IPS-20b (cell line): ENCODE measurements at regions not wholly inside any gene's neighbourhood (a gene's known extent, or its start where the extent isn't known, plus 50 kb on each side); places are given as distances from the start of the nearest gene placed in this dataset.

Source experiments
- H3K27ac ChIP-seq: one replicate; pipeline ENCODE4 v1.5.1; 2013; ENCODE audit warnings: low read length
- H3K27me3 ChIP-seq: 2 replicates; pipeline ENCODE4 v1.6.1; 2013; ENCODE audit warnings: mild to moderate bottlenecking, low read length, inconsistent platforms; ENCODE audit not compliant: insufficient read depth
- H3K36me3 ChIP-seq: 2 replicates; pipeline ENCODE4 v1.6.1; 2013; ENCODE audit warnings: low read depth, mild to moderate bottlenecking, inconsistent platforms, low read length, moderate library complexity; ENCODE audit not compliant: insufficient read depth
- H3K4me1 ChIP-seq: 2 replicates; pipeline ENCODE4 v1.6.1; 2013; ENCODE audit warnings: mild to moderate bottlenecking, control low read depth, inconsistent platforms, low read length, moderate library complexity; ENCODE audit not compliant: insufficient read depth
- H3K4me3 ChIP-seq: 2 replicates; pipeline ENCODE4 v1.5.1; 2013; ENCODE audit warnings: mild to moderate bottlenecking, low read length, inconsistent platforms
- H3K9ac ChIP-seq: 2 replicates; pipeline ENCODE4 v1.6.1; 2013; ENCODE audit warnings: low read depth, mild to moderate bottlenecking, inconsistent platforms, low read length, moderate library complexity
- H3K9me3 ChIP-seq: 2 replicates; pipeline ENCODE4 v1.6.1; 2013; ENCODE audit warnings: mild to moderate bottlenecking, low read depth, low read length, inconsistent platforms; ENCODE audit not compliant: insufficient read depth

GRCh38 chr5:123808461-123809380 is 296.7 kb downstream of the CSNK1G3 start:
- Histone ChIP-seq H3K27ac (no peak overlapping the region), H3K9ac (no peak overlapping the region), H3K9me3 (no peaks in the 10 kb centered on the region), H3K4me1 (peaks cover 52% of the 10 kb centered on the region), H3K27me3 (no peaks in the 10 kb centered on the region), H3K36me3 (no peaks in the 10 kb centered on the region), H3K4me3 (no peak overlapping the region)

GRCh38 chr5:123807177-123807945 is 295.4 kb downstream of the CSNK1G3 start:
- H3K4me3 ChIP-seq = no peak overlapping the region
- no peak overlapping the region for H3K27ac ChIP-seq
- no peaks in the 10 kb centered on the region for H3K9me3 ChIP-seq
- no peaks in the 10 kb centered on the region for H3K36me3 ChIP-seq
- H3K4me1 ChIP-seq = peaks cover 54% of the 10 kb centered on the region
- H3K27me3 ChIP-seq = no peaks in the 10 kb centered on the region
- H3K9ac ChIP-seq = no peak overlapping the region

- no peaks in the 10 kb centered on the region for H3K27me3 ChIP-seq
- H3K27ac ChIP-seq = no peak overlapping the region
- H3K4me3 ChIP-seq = no peak overlapping the region
- H3K9me3 ChIP-seq = no peaks in the 10 kb centered on the region
- H3K9ac ChIP-seq = no peak overlapping the region
- H3K4me1 ChIP-seq = peaks cover 52% of the 10 kb centered on the region
- no peaks in the 10 kb centered on the region for H3K36me3 ChIP-seq
Measured at GRCh38 chr5:123806644-123807043, 294.7 kb downstream of the CSNK1G3 start.

GRCh38 chr5:123805300-123805699 is 293.3 kb downstream of the CSNK1G3 start:
- H3K4me1 ChIP-seq = peaks cover 40% of the 10 kb centered on the region
- no peak overlapping the region for H3K9ac ChIP-seq
- no peak overlapping the region for H3K27ac ChIP-seq
- no peaks in the 10 kb centered on the region for H3K36me3 ChIP-seq
- no peak overlapping the region for H3K4me3 ChIP-seq
- H3K9me3 ChIP-seq = no peaks in the 10 kb centered on the region
- no peaks in the 10 kb centered on the region for H3K27me3 ChIP-seq

DNA sequence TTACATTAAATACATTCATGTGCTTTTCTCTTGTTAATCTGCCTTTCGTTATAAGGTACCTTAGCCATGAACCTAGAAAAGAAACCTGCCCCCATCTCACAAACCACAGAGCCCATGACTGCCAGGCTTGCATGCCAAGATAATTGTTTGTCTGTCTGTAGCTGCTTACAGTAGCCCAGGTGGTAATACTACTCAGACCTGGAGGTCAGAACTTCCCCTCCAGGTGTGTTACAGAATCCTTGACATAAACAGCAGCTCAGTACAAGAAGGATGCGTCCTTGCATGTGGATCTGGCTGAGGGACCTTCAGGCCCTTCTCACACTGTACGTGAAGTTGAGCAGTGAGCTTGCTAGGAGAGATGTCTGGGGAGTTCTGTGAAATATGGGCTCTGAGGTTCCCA is 291.4 kb downstream of the CSNK1G3 start:
- Histone ChIP-seq H3K4me3 (no peak overlapping the region), H3K9me3 (no peaks in the 10 kb centered on the region), H3K27ac (no peak overlapping the region), H3K27me3 (no peaks in the 10 kb centered on the region), H3K9ac (no peak overlapping the region), H3K36me3 (no peaks in the 10 kb centered on the region), H3K4me1 (peaks cover 26% of the 10 kb centered on the region)

GRCh38 chr5:123802298-123802951 is 290.4 kb downstream of the CSNK1G3 start:
- Histone ChIP-seq H3K4me3 (no peak overlapping the region), H3K27me3 (no peaks in the 10 kb centered on the region), H3K9me3 (no peaks in the 10 kb centered on the region), H3K4me1 (peaks cover 17% of the 10 kb centered on the region), H3K9ac (no peak overlapping the region), H3K27ac (no peak overlapping the region), H3K36me3 (no peaks in the 10 kb centered on the region)

- H3K4me3 ChIP-seq = no peak overlapping the region
- H3K27me3 ChIP-seq = no peaks in the 10 kb centered on the region
- peaks cover 10% of the 10 kb centered on the region for H3K4me1 ChIP-seq
- H3K36me3 ChIP-seq = no peaks in the 10 kb centered on the region
- no peaks in the 10 kb centered on the region for H3K9me3 ChIP-seq
- no peak overlapping the region for H3K27ac ChIP-seq
- no peak overlapping the region for H3K9ac ChIP-seq
Measured at GRCh38 chr5:123800640-123801039, 288.7 kb downstream of the CSNK1G3 start.

DNA sequence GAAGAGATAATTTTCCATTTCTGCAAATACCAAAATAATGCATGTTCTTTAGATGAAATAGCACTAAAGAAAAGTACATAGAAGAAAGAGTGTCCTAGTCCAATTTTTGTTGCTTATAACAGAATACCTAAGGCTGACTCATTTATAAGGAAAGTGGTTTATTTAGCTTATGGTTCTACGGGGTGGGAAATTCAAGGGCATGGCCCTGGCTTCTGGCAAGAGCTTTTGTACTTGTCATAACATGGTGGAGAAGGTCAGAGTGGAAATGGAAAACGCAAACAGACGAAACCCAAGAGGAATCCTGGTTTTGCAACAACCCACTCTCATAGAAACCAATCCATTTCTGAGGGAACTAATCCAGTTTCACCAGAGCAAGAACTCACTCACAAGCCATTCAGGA is 283.7 kb downstream of the CSNK1G3 start:
- Histone ChIP-seq H3K9ac (no peak overlapping the region), H3K36me3 (no peaks in the 10 kb centered on the region)

DNA sequence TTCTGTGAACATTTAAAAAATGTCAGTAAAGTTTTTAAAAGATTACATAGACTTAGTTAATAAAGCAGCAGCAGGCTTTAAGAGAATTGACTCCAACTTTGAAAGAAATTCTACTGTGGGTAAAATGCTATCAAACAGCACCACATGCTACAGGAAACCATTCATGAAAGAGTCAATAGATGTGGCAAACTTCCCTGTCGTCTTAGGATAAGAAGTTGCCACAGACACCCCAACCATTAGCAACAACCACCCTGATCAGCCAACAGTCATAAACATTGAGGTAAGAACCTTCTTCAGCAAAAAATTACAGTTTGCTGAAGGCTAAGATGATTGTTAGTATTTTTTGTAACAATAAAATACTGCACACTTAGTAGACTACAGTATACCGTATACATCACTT is 278.2 kb downstream of the CSNK1G3 start:
- H3K27ac ChIP-seq = no peak overlapping the region
- no peaks in the 10 kb centered on the region for H3K36me3 ChIP-seq
- H3K4me1 ChIP-seq = peaks cover 9% of the 10 kb centered on the region
- peaks cover 12% of the 10 kb centered on the region for H3K9me3 ChIP-seq
- H3K4me3 ChIP-seq = no peak overlapping the region
- no peaks in the 10 kb centered on the region for H3K27me3 ChIP-seq
- H3K9ac ChIP-seq = no peak overlapping the region

More for the DNA sequence above, 283.7 kb downstream of the CSNK1G3 start:
- Histone ChIP-seq H3K4me3 (no peak overlapping the region), H3K4me1 (no peaks in the 10 kb centered on the region), H3K27me3 (no peaks in the 10 kb centered on the region), H3K9me3 (no peaks in the 10 kb centered on the region), H3K27ac (no peak overlapping the region)

GRCh38 chr5:123787635-123788034 is 275.7 kb downstream of the CSNK1G3 start:
- H3K36me3 ChIP-seq = no peaks in the 10 kb centered on the region
- no peak overlapping the region for H3K9ac ChIP-seq
- H3K27me3 ChIP-seq = no peaks in the 10 kb centered on the region
- H3K9me3 ChIP-seq = peaks cover 12% of the 10 kb centered on the region
- H3K4me3 ChIP-seq = no peak overlapping the region
- no peak overlapping the region for H3K27ac ChIP-seq
- H3K4me1 ChIP-seq = peaks cover 10% of the 10 kb centered on the region

DNA sequence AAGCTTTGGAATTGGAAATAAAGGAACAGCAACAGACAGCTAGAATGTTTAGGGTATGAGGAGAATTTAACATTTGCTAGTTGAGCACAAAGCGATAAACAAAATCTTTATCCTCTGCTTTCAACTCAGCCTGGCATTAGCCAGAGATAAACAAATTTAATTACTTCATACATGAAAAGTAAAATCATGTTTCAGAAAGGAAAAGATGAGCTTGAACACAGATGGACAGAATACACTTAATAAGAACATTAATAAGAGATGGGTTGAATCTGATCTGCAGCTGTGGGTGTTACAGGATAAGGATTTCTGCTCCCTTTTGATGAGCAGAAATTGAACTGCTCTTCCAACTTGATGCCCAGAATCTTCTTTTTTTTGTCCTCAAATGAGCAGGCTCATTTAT is 275.2 kb downstream of the CSNK1G3 start:
- no peak overlapping the region for H3K4me3 ChIP-seq
- H3K9ac ChIP-seq = no peak overlapping the region
- peaks cover 10% of the 10 kb centered on the region for H3K4me1 ChIP-seq
- H3K36me3 ChIP-seq = no peaks in the 10 kb centered on the region
- H3K27ac ChIP-seq = no peak overlapping the region
- peaks cover 12% of the 10 kb centered on the region for H3K9me3 ChIP-seq
- no peaks in the 10 kb centered on the region for H3K27me3 ChIP-seq
